ENCODE measurements at regions not wholly inside any gene's neighbourhood (a gene's known extent, or its start where the extent isn't known, plus 50 kb on each side); places are given as distances from the start of the nearest gene placed in this dataset.

GRCh38 chr10:110391541-110391940 is 86.8 kb upstream of the SMNDC1 start:
- H3K9ac ChIP-seq: no peak overlapping the region
- WGBS (ENCODE audit: low lambda C conversion rate): 90% methylated on average over 7 of the region's 7 CpGs
- H3K4me2 ChIP-seq: no peak overlapping the region
- TF ChIP-seq EP300 (IDR thresholded peaks at IDR 0.05; ENCODE audit: borderline replicate concordance in 1 of 2, low read depth in 1 of 2, low read length in 1 of 2) (no peak), USF2 (IDR thresholded peaks at IDR 0.05; ENCODE audit: borderline replicate concordance, low read depth, low read length) (no peak), YY1 (IDR thresholded peaks at IDR 0.05; ENCODE audit: low read depth) (no peak), ELF1 (IDR thresholded peaks at IDR 0.05) (no peak), RXRA (IDR thresholded peaks at IDR 0.05; ENCODE audit: borderline replicate concordance, low read depth) (no peak), RAD21 (IDR thresholded peaks at IDR 0.05; ENCODE audit: low read length) (no peak)
- H3K27me3 ChIP-seq (ENCODE audit: insufficient read depth): no peaks in the 10 kb centered on the region
- H3K79me2 ChIP-seq (ENCODE audit: insufficient read depth): no peaks in the 10 kb centered on the region
- ChIA-PET CTCF (interaction anchor here (1.1 to 1.5 kb wide), 3 partner anchors 12 to 155 kb away, joined by 3 to 5 read pairs (median 4); no protein-coding TSS in a partner anchor), POLR2A (no interaction called here)
- H3K9me2 ChIP-seq: no peaks in the 10 kb centered on the region
- no peaks in the 10 kb centered on the region for H3K36me3 ChIP-seq (replicated peaks in 1 of 2; ENCODE audit: control insufficient read depth in 1 of 2, insufficient read depth in 2 of 2, low read length in 1 of 2)
- H4K20me1 ChIP-seq (ENCODE audit: insufficient read depth): no peaks in the 10 kb centered on the region
- no peak overlapping the region for H2AFZ ChIP-seq (ENCODE audit: low read depth)
- H3K27ac ChIP-seq (ENCODE audit: low read depth in 2 of 2, low read length in 1 of 2): no peak overlapping the region
- H3K4me3 ChIP-seq (ENCODE audit: low read depth in 2 of 2, low read length in 1 of 2): no peak overlapping the region
- H3K9me3 ChIP-seq: no peaks in the 10 kb centered on the region
- peaks cover 6 to 13% of the 10 kb centered on the region in 2 experiments; a peak in 2 of 4 replicates for H3K4me1 ChIP-seq (ENCODE audit: control insufficient read depth in 1 of 2, insufficient read depth in 2 of 2, low read depth in 1 of 2, low read length in 1 of 2)
- H3F3A ChIP-seq (replicated peaks; ENCODE audit: insufficient read depth): no peaks in the 10 kb centered on the region
- DNase-seq: no peak

DNA sequence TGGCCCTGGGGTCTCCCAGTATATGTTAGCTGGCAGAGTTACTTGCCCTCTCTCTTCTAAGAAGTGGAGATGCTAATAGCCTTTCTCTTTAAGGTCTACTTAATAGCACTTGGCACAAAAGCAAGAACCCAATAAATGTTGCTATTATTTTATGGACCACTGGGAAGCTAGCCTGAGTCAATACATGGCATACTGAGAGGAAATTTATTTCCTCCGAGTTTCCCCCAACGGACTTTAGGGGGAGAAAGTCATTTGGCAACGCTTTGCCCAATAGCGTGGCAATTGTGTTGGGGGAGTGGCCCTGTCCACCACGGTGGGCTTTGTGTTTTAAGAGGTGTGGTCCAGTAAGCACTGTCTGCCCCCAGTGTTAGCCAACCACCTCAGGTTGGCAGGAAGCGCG is 87.4 kb upstream of the SMNDC1 start:
- Histone ChIP-seq H2AFZ (ENCODE audit: low read depth) (no peak overlapping the region), H3K36me3 (replicated peaks in 1 of 2; ENCODE audit: control insufficient read depth in 1 of 2, insufficient read depth in 2 of 2, low read length in 1 of 2) (no peaks in the 10 kb centered on the region), H3K4me3 (ENCODE audit: low read depth in 2 of 2, low read length in 1 of 2) (no peak overlapping the region), H3K79me2 (ENCODE audit: insufficient read depth) (no peaks in the 10 kb centered on the region), H3K4me2 (no peak overlapping the region), H3K4me1 (ENCODE audit: control insufficient read depth in 1 of 2, insufficient read depth in 2 of 2, low read depth in 1 of 2, low read length in 1 of 2) (peaks cover 6 to 13% of the 10 kb centered on the region in 2 experiments; a peak in 2 of 4 replicates), H3K9me3 (no peaks in the 10 kb centered on the region), H3F3A (replicated peaks; ENCODE audit: insufficient read depth) (peaks cover 4% of the 10 kb centered on the region), H3K27ac (ENCODE audit: low read depth in 2 of 2, low read length in 1 of 2) (no peak overlapping the region), H3K9ac (no peak overlapping the region), H3K9me2 (no peaks in the 10 kb centered on the region), H4K20me1 (ENCODE audit: insufficient read depth) (no peaks in the 10 kb centered on the region), H3K27me3 (ENCODE audit: insufficient read depth) (no peaks in the 10 kb centered on the region)
- ChIA-PET CTCF (interaction anchor here (1.1 to 1.4 kb wide), 2 partner anchors 11 to 155 kb away, joined by 3 to 5 read pairs; no protein-coding TSS in a partner anchor), POLR2A (no interaction called here)
- TF ChIP-seq NFIC (IDR thresholded peaks at IDR 0.05; ENCODE audit: borderline replicate concordance) (no peak), YY1 (IDR thresholded peaks at IDR 0.05; ENCODE audit: low read depth) (no peak), FOSL2 (IDR thresholded peaks at IDR 0.05; ENCODE audit: borderline replicate concordance, low read depth) (no peak), MAX (IDR thresholded peaks at IDR 0.05; ENCODE audit: low read depth) (no peak), NRF1 (IDR thresholded peaks at IDR 0.05; ENCODE audit: low read depth, low read length) (no peak), EZH2phosphoT487 (IDR thresholded peaks at IDR 0.05; ENCODE audit: borderline replicate concordance, low read depth) (no peak), RFX5 (IDR thresholded peaks at IDR 0.05; ENCODE audit: low read length) (no peak), RAD21 (IDR thresholded peaks at IDR 0.05; ENCODE audit: low read length) (no peak), FOXM1 (IDR thresholded peaks at IDR 0.05; ENCODE audit: low read depth) (no peak), SMC3 (IDR thresholded peaks at IDR 0.05; ENCODE audit: low read depth, low read length) (no peak)
- WGBS (ENCODE audit: low lambda C conversion rate): 92% methylated on average over 6 of the region's 7 CpGs
- DNase-seq: no peak
